ENCODE measurements at regions not wholly inside any gene's neighbourhood (a gene's known extent, or its start where the extent isn't known, plus 50 kb on each side); places are given as distances from the start of the nearest gene placed in this dataset.

GRCh38 chr4:128587382-128587781 is 222.1 kb upstream of the JADE1 start:
- no peaks in the 10 kb centered on the region for H3K4me1 Mint-ChIP-seq
- DNase-seq (no peak), ATAC-seq (no peak)
- Histone ChIP-seq H3K27me3 (ENCODE audit: control insufficient read depth, insufficient read depth, low read length) (no peaks in the 10 kb centered on the region), H3K9me3 (ENCODE audit: control insufficient read depth, insufficient read depth, low read length) (no peaks in the 10 kb centered on the region), H3K4me1 (ENCODE audit: control insufficient read depth, insufficient read depth, low read length) (no peaks in the 10 kb centered on the region), H3K4me3 (ENCODE audit: low read length) (no peak overlapping the region), H3K36me3 (ENCODE audit: control insufficient read depth, insufficient read depth, low read length) (no peaks in the 10 kb centered on the region), H3K27ac (ENCODE audit: low read length) (no peak overlapping the region)
- no peak overlapping the region for H3K4me3 Mint-ChIP-seq
- H3K27me3 Mint-ChIP-seq (ENCODE audit: low read depth in 2 of 2), result no peaks in the 10 kb centered on the region
- TF ChIP-seq, protein P1, sequence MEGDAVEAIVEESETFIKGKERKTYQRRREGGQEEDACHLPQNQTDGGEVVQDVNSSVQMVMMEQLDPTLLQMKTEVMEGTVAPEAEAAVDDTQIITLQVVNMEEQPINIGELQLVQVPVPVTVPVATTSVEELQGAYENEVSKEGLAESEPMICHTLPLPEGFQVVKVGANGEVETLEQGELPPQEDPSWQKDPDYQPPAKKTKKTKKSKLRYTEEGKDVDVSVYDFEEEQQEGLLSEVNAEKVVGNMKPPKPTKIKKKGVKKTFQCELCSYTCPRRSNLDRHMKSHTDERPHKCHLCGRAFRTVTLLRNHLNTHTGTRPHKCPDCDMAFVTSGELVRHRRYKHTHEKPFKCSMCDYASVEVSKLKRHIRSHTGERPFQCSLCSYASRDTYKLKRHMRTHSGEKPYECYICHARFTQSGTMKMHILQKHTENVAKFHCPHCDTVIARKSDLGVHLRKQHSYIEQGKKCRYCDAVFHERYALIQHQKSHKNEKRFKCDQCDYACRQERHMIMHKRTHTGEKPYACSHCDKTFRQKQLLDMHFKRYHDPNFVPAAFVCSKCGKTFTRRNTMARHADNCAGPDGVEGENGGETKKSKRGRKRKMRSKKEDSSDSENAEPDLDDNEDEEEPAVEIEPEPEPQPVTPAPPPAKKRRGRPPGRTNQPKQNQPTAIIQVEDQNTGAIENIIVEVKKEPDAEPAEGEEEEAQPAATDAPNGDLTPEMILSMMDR (IDR thresholded peaks at IDR 0.05), result no peak
- H3K9me3 Mint-ChIP-seq, result no peaks in the 10 kb centered on the region
- H3K27ac Mint-ChIP-seq, result no peak overlapping the region
- intact Hi-C loops (cut with micrococcal nuclease), result no loop called here
- no peaks in the 10 kb centered on the region for H3K36me3 Mint-ChIP-seq
- WGBS (ENCODE audit: insufficient coverage), result 86% methylated on average over 5 of the region's 5 CpGs

DNA sequence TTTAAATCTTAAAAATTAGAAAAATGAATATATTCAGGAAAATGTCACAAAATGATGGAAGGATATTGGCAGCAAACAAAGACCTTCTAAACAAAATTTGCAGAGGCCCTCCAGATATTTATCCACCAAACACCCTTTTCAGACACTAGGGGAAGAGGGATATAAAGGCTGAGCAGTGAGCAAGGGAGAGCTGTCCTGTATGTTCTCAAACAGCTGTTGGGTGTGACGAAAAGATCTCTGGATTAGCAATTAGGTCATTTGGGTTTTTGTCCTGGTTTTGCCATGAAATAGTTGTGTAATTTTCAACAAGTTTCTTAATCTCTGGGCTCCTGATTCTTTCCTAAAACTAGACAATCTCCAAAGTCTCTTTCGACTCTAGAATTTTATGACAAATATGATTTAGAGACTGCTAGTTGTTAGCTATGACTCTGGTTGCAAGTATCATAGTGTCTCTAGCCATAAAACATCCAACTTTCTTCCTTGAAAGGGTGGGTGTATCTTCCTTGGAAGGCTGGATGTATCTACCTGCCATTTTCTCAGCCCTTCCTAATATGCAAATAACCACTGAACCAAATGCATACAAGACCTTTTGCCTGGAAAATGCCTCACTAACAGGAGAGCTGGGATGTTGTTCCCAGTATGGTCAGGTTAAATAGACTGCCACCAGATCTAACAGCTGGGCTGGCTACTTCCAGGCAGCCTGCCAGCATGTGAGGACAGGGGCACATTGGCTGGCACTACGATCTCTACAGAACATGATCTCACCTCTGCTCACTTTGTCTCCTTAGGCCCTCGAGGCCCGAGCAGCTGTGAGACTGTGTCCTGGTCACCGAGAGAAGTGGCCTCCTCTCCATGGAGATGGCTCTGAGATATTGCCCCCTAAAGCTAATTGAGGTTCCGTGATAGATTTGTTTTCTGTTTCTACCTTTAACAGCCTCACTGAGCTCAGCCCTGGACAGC is 225.5 kb upstream of the JADE1 start:
- no peaks in the 10 kb centered on the region for H3K27me3 Mint-ChIP-seq (ENCODE audit: low read depth in 2 of 2)
- no peak for ATAC-seq
- WGBS (ENCODE audit: insufficient coverage), result 89% methylated on average over 6 of the region's 7 CpGs

DNA sequence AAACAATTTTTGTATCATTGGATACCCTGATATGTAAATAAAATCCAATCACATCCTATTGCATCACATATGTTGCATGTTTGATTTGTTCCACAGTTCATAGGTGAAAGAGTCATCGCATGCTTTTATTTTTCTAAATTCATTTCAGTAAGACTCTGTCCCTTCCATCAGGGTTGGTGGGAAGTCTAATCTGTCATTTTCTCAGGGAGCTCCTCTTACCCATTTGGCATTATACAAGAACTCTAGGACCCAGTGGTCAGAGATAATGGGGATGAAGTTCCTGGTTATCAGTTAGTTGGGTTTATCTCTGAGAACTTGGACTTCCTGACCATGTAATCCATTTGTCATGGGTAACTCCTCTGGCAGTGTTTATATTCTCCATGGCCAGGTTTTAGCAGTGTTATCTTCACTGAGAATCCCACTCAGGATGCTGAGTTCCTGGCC is 227.1 kb upstream of the JADE1 start:
- H3K4me3 ChIP-seq (ENCODE audit: low read length), result no peak overlapping the region
- WGBS (ENCODE audit: insufficient coverage), result no CpG with 5 or more reads among the region's 1 CpG
- no peaks in the 10 kb centered on the region for H3K27me3 Mint-ChIP-seq (ENCODE audit: low read depth in 2 of 2)
- H3K4me3 Mint-ChIP-seq, result no peak overlapping the region
- H3K36me3 ChIP-seq (ENCODE audit: control insufficient read depth, insufficient read depth, low read length), result no peaks in the 10 kb centered on the region
- H3K4me1 ChIP-seq (ENCODE audit: control insufficient read depth, insufficient read depth, low read length), result no peaks in the 10 kb centered on the region
- ATAC-seq (no peak), DNase-seq (no peak)
- H3K27ac Mint-ChIP-seq, result no peak overlapping the region
- no peaks in the 10 kb centered on the region for H3K4me1 Mint-ChIP-seq
- TF ChIP-seq, protein P1 (IDR thresholded peaks at IDR 0.05), result no peak
- no peaks in the 10 kb centered on the region for H3K9me3 Mint-ChIP-seq
- no peak overlapping the region for H3K27ac ChIP-seq (ENCODE audit: low read length)
- intact Hi-C loops (cut with micrococcal nuclease), result no loop called here
- no peaks in the 10 kb centered on the region for H3K36me3 Mint-ChIP-seq
- H3K27me3 ChIP-seq (ENCODE audit: control insufficient read depth, insufficient read depth, low read length), result no peaks in the 10 kb centered on the region
- no peaks in the 10 kb centered on the region for H3K9me3 ChIP-seq (ENCODE audit: control insufficient read depth, insufficient read depth, low read length)

More for the DNA sequence above, 225.5 kb upstream of the JADE1 start:
- no peak overlapping the region for H3K27ac Mint-ChIP-seq
- Histone ChIP-seq H3K4me1 (ENCODE audit: control insufficient read depth, insufficient read depth, low read length) (no peaks in the 10 kb centered on the region), H3K36me3 (ENCODE audit: control insufficient read depth, insufficient read depth, low read length) (no peaks in the 10 kb centered on the region), H3K4me3 (ENCODE audit: low read length) (no peak overlapping the region), H3K9me3 (ENCODE audit: control insufficient read depth, insufficient read depth, low read length) (no peaks in the 10 kb centered on the region), H3K27me3 (ENCODE audit: control insufficient read depth, insufficient read depth, low read length) (no peaks in the 10 kb centered on the region), H3K27ac (ENCODE audit: low read length) (no peak overlapping the region)
- no peaks in the 10 kb centered on the region for H3K36me3 Mint-ChIP-seq
- no peak overlapping the region for H3K4me3 Mint-ChIP-seq
- intact Hi-C loops (cut with micrococcal nuclease), result no loop called here
- H3K9me3 Mint-ChIP-seq, result no peaks in the 10 kb centered on the region
- H3K4me1 Mint-ChIP-seq, result no peaks in the 10 kb centered on the region
- no peak for DNase-seq
- TF ChIP-seq, protein P1 (IDR thresholded peaks at IDR 0.05), result no peak
